Midbrain (tissue), 1 donor: ENCODE measurements at regions not wholly inside any gene's neighbourhood (a gene's known extent, or its start where the extent isn't known, plus 50 kb on each side); places are given as distances from the start of the nearest gene placed in this dataset.

Experiments
- DNase-seq: peaks from one replicate; lab custom pipeline; 2025; lab: John Stamatoyannopoulos, UW

DNA sequence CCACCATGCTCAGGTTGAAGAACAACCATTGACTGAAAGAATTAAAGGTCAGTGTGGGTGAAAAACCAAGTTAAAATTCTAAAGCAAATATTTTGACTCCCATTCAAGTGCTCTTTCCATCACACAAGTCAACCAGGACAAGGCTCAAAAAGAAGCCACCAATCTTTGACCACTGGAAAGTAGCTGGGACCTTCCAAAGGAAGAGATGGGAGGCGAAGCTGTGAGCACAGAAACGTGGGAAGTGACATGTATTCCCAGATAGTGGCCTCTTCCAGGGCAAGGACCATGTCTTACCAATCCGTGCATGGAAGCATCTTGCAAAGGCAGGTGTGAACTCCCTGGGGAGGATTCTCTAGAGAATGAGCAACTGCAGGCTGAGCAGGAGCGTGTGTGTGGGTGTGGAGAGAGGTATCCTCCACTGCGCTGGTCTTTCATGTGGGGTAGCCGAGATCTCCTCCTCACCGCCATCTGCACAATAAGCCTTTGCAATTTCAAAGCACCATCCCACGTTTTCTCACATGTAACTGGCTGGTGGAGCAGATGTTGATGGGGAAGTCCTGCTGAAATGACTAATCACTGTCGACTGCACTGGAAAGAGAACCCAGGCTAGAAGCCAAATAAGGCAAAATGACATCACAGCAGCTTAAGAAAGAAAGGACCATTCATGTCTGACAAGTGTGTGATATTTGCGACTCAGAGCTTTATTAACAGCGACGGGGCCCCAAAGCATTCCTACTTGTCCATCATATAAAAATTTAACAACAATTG, 189.4 kb upstream of the RREB1 start:
- no peak for DNase-seq

DNA sequence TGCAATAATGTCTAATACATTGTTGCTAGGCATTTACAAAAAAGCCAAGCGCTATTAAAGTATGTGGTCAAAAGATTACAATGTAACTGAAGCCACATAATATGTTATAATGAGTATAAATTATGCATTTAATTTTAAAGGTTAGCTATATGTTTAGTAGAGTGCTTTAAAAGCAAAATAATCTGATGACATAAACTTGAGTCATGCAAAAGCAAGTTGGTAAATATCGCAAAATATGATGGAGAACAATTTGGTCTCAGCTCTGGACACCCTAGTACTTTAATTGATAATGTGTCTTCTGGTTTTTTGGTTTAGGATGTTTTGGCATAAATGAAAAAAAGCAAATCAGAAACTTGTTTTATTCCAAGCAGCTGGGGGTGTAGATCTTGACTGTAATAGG, 188.6 kb upstream of the RREB1 start:
- DNase-seq, result no peak

DNA sequence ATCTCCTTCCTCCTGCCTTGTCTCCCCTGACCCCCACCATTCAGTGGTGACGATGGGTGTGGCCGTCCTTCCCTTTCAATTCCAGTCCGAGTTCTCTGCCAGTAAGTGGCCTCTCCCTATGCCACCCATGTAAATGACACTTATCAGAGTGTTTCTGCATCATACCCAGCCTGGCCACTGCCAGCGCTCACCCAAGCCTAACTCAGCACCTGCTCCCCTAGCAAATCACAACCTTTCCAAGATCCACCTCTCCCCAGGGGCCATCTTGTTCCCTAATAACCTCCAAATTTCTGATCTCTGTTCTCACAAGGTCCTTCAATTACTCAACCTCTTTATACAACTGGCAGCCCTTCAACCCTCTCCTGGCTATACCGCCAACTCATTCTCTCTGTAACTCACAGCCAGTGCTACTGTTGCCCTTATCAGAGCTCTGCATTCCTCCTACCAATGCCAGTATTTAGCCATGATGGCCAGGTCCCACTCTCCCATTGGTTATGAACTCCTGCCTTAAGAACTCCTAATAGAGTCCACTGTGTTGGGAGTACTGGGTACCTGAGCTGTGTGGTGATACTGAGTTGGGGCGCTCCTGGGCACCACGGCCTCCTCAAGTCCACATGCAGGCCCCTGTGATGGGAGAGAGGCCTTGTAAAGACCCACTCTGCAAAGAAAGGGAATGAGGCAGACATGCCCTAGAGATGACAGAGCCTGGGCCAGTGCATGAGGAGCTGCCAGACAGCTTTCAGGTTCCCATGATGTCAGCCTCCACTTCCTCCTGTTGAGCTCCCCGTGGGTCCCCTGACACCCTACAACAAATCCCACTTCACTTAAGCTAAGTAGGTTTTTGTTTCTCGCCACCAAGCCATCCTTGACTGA, 187.4 kb upstream of the RREB1 start:
- no peak for DNase-seq

DNA sequence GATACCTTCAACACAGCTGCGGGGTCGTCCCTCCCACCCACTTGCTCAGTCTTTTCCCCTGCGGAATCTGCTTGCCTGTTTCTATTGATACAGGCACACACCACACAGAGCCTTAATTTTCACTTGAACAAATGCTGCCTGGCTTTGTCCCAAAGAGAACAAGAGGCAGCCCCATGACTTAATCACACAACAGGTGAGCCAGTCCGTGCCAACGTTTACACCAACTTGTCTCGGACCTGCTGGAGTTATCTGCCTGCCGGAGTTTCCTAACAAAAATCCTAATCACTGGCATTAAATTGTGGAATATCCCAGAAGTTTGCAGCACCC, 186.8 kb upstream of the RREB1 start:
- DNase-seq, result no peak

DNA sequence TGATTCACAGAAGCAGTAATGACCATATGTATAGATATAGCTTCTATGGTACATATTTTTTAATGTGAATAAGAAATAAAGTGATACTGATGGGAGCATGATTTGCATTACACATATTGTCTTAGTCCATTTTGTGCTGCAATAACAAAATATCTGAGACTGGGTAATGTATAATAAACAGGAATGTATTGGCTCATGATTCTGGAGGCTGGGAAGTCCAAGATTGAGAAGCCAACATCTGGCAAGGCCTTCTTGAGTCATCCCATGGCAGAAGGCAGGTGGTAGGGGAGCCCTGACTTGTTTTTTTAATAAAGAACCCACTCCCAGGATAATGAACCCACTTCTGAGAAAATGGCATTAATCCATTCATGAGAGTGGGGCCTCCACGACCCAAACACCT, 185.6 kb upstream of the RREB1 start:
- no peak for DNase-seq

DNA sequence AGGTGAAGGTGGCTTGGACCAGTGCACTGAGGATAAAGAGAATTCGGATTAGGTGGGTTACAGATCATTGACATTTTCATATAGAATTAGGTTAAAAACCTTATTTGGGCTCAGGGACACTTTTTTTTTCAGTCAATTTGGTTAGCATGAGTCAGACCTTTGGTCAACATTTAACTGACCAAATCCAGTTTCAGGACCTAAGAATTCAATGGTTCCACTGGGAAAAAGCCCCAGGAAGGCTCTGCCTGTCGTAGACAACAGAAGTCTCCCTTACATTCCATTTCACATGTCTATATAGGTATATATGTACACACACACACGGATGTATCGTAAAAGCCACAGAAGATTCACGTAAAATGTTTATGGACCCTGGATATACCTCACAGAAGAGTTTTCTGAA, 184.2 kb upstream of the RREB1 start:
- no peak for DNase-seq

DNA sequence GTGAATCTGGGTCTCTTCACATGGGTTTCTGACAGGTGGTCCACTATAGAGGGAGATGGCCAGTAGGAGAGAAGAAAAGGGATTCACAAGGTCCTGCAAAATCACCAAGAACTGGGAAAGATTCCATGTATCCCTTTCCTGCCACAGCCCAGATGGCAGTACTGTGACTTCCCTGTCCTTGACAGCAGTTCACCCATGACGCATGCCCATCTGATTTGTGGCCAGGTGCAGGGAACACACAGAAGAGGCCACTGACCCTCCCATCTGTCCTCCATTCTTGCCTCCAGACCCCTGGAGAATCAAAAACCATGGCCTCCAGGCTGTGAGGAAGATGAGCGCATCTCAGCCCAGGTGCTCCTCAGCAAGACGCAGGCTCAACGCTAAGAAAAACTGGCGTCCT, 183.1 kb upstream of the RREB1 start:
- DNase-seq, result no peak

DNA sequence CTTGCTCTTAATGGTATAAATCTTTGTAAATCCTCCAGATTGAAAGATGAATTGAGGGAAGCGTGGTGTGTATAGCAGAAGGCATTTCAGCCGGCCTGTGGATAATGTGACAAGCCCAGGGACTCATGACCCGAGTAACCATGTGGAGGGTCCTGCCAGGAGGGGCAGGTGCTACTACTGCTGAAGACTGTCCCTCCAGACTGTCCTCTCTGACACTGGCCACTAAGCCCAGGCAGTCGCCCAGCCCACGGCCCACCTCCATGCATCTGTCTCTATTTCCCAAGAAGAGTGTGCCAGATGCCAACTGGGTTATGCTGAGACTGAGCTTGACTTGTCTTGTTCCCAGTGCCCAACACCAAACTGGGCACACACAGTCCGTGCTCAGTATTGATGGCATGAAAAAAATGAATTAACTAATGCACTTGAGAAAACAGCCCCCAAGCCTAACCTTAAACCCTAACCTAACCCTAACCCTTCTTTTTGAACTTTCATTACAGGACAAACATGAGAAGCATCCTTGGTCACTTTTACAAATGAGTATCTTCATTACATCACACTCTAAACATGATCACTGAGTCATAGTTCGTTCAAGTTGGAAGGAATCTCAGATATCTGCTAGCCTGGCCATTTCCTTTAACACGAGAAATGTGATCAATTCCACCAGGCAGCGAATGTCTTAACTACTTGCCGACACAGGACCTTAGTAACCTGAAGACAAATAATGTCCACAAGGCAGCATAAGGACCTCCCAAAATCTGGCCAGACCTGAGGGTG, 182.2 kb upstream of the RREB1 start:
- no peak for DNase-seq

DNA sequence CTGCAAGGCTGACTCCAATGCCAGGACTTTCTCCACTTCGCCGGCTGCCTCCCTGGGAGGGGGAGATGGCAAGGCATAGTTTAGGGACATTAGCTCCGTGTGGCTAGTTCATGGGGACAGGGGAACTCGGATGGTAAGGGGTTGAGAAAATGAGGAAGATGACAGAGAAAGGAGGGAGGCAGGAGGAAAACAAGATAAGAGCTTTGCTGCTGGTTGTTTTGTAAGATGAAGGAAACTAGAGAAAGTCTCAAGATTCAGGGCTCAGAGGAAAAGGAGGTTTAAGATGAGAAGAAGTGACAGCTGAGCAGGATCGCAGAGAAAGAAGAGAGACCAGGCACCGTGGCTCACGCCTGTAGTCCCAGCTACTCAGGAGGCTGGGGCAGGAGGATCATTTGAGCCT, 180.9 kb upstream of the RREB1 start:
- DNase-seq, result no peak

DNA sequence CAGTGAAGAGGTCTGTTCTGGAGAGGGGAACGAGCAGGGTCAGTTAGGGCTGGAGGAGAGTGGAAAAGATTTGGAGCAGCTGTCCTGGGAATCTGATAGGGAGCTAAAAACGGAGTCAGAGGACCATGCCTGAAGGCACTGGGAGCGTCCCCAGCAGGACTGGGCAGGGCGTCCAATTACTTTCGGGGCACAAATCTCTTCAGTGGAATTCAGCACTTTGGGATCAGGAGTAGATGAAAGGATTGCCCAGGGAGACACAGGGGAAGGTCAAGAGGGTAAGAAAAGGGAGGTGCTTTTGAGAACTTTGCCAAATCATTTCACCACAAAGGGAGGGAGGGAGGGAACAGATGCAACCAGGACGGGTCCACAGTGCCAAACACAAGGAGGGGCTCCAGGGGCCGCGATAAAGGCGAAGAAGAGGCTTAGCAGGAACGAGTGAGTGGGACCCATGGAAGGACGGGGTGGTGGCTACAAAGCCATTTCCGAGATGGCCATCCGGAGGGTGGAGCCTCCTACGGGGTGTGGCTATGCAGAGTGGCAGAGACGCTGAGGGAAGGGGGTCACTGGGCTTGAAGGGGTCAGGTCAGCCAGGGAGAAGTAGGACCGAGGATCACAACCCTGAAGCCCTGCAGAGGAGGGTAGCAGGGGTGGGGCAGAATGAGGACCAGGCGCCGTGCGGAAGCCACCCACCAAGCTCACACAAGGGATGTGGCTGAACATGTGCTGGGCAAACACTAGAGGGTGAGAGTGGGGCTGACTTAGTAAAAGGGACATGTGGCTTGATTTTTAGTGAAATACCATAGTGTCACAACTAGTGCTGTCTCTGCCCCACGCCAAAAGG, 180.0 kb upstream of the RREB1 start:
- no peak for DNase-seq

DNA sequence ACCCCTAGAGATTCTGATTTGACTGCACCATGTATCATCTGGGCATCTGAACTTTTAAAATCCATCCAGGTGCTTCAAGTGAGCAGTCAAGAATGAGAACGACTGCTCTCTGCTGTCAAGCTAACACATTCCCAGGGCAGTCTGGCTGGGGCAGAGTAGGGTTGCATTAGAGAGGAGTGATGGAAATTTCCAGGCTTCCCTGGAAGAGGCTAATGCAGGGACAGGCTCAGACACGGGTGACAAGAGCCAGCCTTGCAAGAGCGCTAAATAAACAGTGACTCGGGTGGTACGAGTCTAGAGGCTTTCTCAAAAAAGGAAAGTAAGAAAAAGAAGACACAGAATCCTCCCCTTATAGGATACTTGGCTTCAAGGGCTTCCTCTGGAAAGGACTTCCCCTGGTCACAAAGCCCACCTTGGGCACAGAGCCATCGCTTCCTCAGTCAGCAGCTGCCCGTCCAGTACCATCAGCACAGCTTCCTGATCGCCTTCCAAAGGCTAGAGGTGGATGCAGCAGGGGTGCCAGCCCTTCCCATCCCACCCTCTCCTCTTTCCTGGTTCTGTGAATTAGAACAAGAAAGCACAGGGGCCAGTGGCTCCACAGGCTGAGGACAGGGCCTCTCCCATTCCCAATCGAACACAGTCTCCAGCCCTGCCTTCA, 177.4 kb upstream of the RREB1 start:
- no peak for DNase-seq

DNA sequence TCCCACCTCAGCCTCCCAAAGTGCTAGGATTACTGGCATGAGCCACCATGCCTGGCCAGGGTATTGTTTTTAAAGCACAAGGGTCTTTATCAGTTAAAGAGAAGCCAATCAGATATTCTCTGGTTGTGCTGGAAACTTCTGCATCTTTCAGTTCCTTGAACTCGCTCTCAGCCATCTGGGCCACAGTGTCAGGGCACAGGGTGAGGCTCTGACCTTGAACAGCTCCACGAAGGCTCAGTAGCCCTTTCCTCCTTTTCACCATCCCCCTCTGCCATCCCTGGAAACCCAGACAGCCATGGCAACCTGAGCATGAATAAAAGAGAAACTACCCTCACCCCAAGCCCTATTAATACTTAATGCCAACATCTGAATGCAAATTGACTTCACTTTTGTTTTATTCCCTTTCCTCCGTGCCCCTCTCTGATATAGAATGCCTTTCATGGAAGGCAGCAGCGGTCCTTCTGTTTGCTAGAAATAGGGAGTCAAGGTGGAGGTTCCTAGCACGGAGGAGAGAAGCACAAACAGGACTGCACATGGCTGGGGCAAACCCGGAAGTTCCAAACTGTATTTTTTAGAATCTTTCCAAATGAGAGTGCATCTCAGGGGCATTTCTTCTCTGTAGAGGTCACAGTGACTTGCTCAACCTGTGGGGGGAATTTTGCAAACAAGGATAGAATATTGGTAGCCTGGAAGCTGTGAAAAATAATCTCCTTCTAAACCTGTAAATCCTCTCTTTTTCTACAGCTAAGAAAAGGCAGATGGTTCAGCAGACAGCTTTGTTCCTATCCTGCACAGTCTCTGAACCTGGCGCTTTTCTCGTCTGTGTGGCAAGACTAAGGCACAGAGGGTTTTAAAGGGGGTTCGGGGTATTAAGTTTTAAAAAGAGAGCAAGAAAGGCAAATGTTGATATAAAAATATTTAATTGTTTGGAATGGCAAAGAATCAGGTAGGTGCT, 176.4 kb upstream of the RREB1 start:
- no peak for DNase-seq

DNA sequence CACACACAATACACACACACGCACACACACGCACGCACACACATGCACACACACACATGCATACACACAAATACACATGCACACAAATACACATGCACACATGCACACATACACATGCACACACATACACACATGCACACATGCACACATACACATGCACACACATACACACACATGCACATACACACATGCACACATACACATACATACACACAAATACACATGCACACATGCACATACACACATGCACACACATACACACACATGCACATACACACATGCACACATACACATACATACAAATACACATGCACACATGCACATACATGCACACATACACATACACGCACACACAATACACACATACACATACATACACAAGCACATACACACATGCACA, 175.4 kb upstream of the RREB1 start:
- no peak for DNase-seq

DNA sequence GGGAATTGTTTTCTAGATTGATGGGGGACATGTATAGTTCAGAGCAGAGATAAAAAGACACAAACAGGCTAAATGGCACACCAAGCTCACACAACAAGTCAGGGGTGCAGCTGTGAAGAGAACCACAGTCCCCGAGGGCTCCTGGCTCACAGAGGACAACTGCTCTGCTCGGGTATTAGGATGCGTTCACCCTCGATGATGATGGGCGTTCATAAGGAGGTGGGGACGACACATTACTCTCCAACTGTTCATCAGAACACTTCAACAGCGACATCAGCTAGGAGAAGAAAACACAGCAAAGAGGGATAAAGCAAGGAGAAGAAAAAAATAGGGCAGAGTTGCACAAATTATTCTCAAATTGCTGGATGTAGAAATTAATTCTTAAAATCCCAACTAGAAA, 174.8 kb upstream of the RREB1 start:
- no peak for DNase-seq

DNA sequence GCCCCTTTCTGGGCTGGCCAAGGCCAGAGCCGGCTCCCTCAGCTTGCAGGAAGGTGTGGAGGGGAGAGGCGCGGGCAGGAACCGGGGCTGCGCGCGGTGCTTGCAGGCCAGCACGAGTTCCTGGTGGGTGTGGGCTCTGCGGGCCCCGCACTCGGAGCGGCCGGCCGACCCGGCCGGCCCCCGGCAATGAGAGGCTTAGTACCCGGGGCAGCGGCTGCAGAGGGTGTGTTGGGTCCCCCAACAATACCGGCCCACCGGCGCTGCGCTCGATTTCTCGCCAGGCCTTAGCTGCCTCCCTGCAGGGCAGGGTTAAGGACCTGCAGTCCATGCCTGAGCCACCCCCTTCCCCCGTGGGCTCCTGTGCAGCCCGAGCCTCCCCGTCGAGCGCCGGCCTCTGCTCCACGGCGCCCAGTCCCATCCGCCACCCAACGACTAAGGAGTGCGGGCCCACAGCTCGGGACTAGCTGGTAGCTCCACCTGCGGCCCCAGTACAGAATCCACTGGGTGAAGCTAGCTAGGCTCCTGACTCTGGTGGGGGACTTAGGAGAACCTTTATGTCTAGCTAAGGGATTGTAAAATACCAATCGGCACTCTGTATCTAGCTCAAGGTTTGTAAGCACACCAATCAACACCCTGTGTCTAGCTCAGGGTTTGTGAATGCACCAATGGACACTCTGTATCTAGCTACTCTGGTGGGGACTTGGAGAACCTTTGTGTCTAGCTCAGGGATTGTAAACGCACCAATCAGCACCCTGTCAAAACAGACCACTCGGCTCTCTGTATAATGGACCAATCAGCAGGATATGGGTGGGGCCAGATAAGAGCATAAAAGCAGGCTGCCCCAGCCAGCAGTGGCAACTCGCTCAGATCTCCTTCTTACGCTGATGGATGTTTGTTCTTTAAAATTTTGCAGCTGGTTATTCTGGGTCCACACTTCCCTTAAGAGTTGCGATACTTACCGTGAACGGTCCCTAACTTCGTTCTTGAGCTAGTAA, 167.4 kb upstream of the RREB1 start:
- no peak for DNase-seq

DNA sequence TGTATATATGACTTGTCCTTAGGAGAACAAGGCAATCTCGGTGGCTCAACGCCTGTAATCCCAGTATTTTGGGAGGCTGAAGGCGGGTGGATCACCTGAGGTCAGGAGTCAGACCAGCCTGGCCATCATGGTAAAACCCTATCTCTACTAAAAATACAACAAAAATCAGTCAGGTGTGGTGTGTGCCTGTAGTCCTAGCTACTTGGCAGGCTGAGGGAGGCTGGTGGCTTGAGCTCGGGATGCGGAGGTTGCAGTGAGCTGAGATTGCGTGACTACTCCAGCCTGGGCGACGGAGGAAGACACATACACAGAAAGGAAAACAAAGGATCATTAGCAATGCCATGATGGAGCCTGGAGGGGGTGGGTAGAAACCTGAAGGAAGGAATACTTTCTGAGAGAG, 166.6 kb upstream of the RREB1 start:
- no peak for DNase-seq

DNA sequence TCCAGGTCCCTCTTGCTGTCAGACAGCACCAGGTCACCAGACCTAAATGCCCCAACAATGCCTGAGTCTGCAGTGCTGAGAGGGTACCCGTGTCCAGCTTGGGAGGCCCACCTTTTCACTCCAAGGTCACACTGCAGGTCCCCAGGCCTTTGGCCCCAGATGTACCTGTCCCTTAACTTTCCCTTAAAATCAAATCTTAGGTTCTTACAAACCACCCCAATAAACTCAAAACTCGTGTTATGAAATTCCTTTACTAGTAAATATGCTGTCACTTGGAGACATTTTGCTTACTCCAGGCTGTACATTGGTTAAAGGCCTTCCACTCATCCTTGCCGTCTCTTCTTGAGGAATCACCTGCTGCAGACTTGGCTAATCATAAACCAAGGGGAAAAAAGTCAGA, 165.7 kb upstream of the RREB1 start:
- DNase-seq, result no peak

DNA sequence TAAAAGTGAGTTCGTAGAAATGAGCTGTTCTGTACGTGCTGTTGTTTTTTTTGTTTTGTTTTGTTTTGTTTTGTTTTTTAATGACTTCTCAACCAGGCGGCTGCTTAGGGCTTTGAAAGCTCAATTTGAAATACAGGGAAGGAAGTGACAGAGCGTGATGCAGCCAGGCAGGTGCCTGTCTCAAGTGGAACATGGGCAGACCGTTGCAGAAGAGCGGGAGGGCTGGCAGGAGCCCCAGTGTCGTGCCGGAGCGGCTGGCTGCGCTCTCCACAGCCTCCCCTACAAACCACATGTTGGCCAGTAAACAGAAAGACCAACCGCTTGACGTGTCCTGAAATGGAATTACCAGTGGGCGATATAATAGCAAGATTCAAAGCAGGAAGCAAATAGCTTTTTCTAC, 164.9 kb upstream of the RREB1 start:
- DNase-seq, result no peak

DNA sequence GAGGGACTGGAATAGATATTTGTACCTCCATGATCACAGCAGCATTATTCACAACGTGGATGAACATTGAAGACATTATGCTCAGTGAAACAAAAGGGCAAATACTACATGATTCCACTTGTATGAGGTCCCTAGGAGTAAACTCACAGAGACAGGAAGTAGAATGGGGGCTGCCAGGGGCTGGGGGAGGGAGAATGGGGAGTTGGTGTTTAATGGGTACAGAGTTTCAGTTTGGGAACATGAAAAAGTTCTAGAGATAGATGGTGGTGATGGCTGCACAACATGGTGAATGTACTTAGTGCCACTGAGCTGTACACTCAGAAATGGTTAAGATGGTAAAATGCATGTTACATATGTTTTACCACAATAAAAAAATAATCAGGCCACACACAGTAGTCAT, 164.3 kb upstream of the RREB1 start:
- DNase-seq, result no peak
